Fibroblast of pulmonary artery (primary cell): ENCODE measurements at regions not wholly inside any gene's neighbourhood (a gene's known extent, or its start where the extent isn't known, plus 50 kb on each side); places are given as distances from the start of the nearest gene placed in this dataset.
"Not testable (repeated sequence)": the region's sequence is repeated elsewhere in the genome, so short reads cannot be mapped to it uniquely, and the experiment has no call there.

Experiments
- DNase-seq: peaks from one replicate; pipeline ENCODE4 v3.0.0-alpha.2; 2010; ENCODE audit warnings: low read depth
- H3K4me3 ChIP-seq: replicated peaks from 2 replicates; pipeline ENCODE4 v1.5.1; 2011; ENCODE audit warnings: low read depth, mild to moderate bottlenecking, control low read depth, low read length, moderate library complexity
- CTCF ChIP-seq: IDR thresholded peaks from 2 replicates; pipeline ENCODE4 v1.5.1; 2011; ENCODE audit warnings: mild to moderate bottlenecking, control low read depth, low read length, inconsistent platforms; ENCODE audit errors: missing control alignments

- DNase-seq: no peak
- TF ChIP-seq CTCF: no peak
- no peak overlapping the region for H3K4me3 ChIP-seq
Observed at GRCh38 chr3:127418560-127419147, 130.8 kb upstream of the PRR20G start.

GRCh38 chr3:127417709-127418559 is 130.1 kb upstream of the PRR20G start:
- H3K4me3 ChIP-seq: no peak overlapping the region
- peak; percentile 47 for DNase-seq
- no peak for TF ChIP-seq CTCF

- H3K4me3 ChIP-seq: no peak overlapping the region
- no peak for DNase-seq
- TF ChIP-seq CTCF: no peak
Observed at GRCh38 chr3:127413871-127414270, 126.0 kb upstream of the PRR20G start.

GRCh38 chr3:127413318-127413673 is 125.5 kb upstream of the PRR20G start:
- H3K4me3 ChIP-seq: no peak overlapping the region
- no peak for DNase-seq
- no peak for TF ChIP-seq CTCF

- DNase-seq: no peak
- no peak for TF ChIP-seq CTCF
- H3K4me3 ChIP-seq: no peak overlapping the region
Observed at GRCh38 chr3:127412578-127413317, 124.9 kb upstream of the PRR20G start.

- DNase-seq, H3K4me3 ChIP-seq: not testable (repeated sequence)
Observed at GRCh38 chr3:127411875-127412274, 124.0 kb upstream of the PRR20G start.

GRCh38 chr3:127411083-127411727 is 123.4 kb upstream of the PRR20G start:
- H3K4me3 ChIP-seq: no peak overlapping the region
- no peak for TF ChIP-seq CTCF
- no peak for DNase-seq
